ENCODE measurements at regions not wholly inside any gene's neighbourhood (a gene's known extent, or its start where the extent isn't known, plus 50 kb on each side); places are given as distances from the start of the nearest gene placed in this dataset.

DNA sequence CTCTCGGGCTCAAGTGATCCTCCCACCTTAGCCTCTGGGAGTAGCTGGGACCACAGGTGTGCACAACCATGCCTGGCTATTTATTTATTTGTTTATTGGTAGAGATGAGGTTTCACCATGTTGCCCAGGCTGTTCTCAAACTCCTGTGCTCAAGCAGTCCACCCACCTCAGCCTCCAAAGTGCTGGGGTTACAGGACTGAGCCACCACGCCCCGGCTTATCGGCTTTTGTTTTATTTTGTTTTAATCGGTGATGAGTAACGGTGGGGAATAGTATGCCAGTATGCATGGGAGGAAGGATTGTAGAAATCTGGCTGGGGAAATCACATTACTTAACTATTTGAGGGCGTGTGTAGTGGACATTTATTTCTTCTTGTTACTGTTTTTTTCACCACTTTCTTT is 451.0 kb upstream of the GOLIM4 start:
- TF ChIP-seq, protein P1, sequence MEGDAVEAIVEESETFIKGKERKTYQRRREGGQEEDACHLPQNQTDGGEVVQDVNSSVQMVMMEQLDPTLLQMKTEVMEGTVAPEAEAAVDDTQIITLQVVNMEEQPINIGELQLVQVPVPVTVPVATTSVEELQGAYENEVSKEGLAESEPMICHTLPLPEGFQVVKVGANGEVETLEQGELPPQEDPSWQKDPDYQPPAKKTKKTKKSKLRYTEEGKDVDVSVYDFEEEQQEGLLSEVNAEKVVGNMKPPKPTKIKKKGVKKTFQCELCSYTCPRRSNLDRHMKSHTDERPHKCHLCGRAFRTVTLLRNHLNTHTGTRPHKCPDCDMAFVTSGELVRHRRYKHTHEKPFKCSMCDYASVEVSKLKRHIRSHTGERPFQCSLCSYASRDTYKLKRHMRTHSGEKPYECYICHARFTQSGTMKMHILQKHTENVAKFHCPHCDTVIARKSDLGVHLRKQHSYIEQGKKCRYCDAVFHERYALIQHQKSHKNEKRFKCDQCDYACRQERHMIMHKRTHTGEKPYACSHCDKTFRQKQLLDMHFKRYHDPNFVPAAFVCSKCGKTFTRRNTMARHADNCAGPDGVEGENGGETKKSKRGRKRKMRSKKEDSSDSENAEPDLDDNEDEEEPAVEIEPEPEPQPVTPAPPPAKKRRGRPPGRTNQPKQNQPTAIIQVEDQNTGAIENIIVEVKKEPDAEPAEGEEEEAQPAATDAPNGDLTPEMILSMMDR (IDR thresholded peaks at IDR 0.05) = no peak
- no peak for TF ChIP-seq EP300 (IDR thresholded peaks at IDR 0.05)
- TF ChIP-seq POLR2A (IDR thresholded peaks at IDR 0.05) = no peak

All from ovary (tissue), 3 donors.